EH (cell line): ENCODE measurements at regions not wholly inside any gene's neighbourhood (a gene's known extent, or its start where the extent isn't known, plus 50 kb on each side); places are given as distances from the start of the nearest gene placed in this dataset.
"Not testable (repeated sequence)": the region's sequence is repeated elsewhere in the genome, so short reads cannot be mapped to it uniquely, and the experiment has no call there.

Source experiments
- DNase-seq: peaks from one replicate; pipeline ENCODE4 v3.0.0-alpha.2; 2015; ENCODE audit warnings: low read depth

- peak; percentile 87 for DNase-seq
Observed at GRCh38 chr1:195663549-195664280, 944.5 kb downstream of the KCNT2 start.

GRCh38 chr1:195656780-195657179 is 951.5 kb downstream of the KCNT2 start:
- DNase-seq, result no peak

DNA sequence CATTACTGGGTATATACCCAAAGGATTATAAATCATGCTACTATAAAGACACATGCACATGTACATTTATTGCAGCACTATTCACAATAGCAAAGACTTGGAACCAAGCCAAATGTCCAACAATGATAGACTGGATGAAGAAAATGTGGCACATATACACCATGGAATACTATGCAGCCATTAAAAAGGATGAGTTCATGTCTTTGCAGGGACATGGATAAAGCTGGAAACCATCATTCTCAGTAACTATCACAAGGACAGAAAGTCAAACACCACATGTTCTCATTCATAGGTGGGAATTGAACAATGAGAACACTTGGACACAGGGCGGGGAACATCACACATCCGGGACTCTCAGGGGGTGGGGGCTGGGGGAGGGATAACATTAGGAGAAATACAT is 959.4 kb downstream of the KCNT2 start:
- not testable (repeated sequence) for DNase-seq

GRCh38 chr1:195637539-195637938 is 970.7 kb downstream of the KCNT2 start:
- no peak for DNase-seq

- no peak for DNase-seq
Observed at GRCh38 chr1:195618287-195618686, 990.0 kb downstream of the KCNT2 start.

DNA sequence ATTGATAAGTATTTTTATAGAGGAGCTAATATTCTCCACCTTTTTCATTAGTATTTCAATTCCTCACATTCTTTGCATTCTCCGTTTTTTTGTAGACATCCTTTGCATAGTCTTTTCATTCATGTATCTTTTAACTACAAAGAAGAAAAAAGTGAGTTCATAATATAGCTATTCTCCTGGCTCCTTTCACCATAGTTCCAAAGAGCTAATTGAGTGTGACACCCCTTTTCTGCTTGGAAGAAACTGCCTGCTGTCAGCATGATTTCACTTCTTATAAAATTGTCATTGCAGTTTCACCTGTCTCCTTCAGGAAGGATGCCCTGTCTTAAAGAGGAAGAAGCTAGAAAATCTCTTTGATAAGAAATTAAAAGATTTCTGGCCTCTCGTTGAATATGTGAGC is 991.1 kb downstream of the KCNT2 start:
- no peak for DNase-seq

GRCh38 chr1:195608883-195609282 is 999.4 kb downstream of the KCNT2 start:
- no peak for DNase-seq

DNA sequence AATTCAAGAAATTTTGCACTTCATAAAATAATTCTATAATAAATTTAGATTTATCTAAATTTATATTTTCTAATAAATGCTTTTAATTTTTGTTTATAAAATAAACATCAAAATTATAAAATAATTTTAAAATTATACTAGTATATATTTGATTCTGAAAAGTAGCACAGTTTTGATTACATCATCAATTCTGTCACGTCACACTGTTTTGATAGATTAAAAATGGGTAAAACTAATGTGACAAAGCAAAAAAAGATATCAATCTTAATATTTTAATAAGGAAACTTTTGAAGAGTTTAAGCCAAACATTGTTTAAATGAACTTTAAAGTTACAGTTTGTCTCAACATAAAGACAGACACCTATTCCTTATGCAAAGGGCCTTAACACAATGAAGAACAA is 1001.8 kb downstream of the KCNT2 start:
- no peak for DNase-seq

- DNase-seq, result peak; percentile 88
Observed at GRCh38 chr1:195604287-195604686, 1004.0 kb downstream of the KCNT2 start.

- no peak for DNase-seq
Observed at GRCh38 chr1:195597891-195598290, 1010.3 kb downstream of the KCNT2 start.

- DNase-seq, result no peak
Observed at GRCh38 chr1:195594773-195595172, 1013.5 kb downstream of the KCNT2 start.

GRCh38 chr1:195594322-195594721 is 1013.9 kb downstream of the KCNT2 start:
- no peak for DNase-seq

GRCh38 chr1:195591917-195592672 is 1016.1 kb downstream of the KCNT2 start:
- peak; percentile 95 for DNase-seq

GRCh38 chr1:195590649-195591048 is 1017.6 kb downstream of the KCNT2 start:
- peak; percentile 22 for DNase-seq

- DNase-seq, result peak; percentile 43
Observed at GRCh38 chr1:195584870-195585624, 1023.2 kb downstream of the KCNT2 start.

DNA sequence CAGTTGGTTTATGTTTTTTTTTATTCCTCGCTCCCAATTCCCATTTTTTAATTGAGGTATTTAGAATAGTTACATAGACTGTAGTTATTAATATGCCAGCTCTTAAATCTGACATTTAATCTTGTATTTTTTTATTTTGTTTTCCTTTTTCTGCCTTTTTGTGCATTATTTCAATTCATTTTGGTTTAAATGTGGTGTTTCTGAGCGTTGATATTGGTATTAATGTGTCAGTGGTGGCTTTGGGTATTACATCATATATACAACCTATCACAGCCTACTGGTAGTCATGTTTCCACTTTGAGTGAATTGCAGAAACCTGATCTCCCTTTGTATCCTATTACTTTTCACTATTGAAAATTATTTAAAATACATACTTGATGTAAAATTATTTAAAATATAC is 1027.3 kb downstream of the KCNT2 start:
- DNase-seq, result no peak

DNA sequence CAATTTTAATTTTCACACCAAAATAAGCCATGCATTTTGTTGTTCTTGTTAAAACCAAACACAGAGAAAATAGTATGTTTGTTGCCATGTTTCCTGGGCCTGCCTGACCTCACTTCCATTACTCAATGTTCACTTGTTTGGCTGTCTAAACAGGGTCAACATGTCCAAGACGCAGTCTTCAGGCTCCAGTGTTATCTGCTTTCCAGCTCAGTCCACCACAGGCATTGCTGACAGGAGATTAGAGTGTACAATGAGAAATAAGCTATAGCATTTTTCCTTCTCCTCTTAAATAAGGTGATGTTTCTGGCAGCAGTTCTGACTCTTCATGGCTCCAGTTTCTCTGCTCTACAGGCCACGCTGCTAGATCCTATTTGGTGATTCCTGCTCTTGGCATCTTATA is 1030.5 kb downstream of the KCNT2 start:
- no peak for DNase-seq

- no peak for DNase-seq
Observed at GRCh38 chr1:195576641-195577040, 1031.6 kb downstream of the KCNT2 start.

GRCh38 chr1:195574511-195574910 is 1033.7 kb downstream of the KCNT2 start:
- DNase-seq, result no peak

- peak; percentile 34 for DNase-seq
Observed at GRCh38 chr1:195569934-195570333, 1038.3 kb downstream of the KCNT2 start.

DNA sequence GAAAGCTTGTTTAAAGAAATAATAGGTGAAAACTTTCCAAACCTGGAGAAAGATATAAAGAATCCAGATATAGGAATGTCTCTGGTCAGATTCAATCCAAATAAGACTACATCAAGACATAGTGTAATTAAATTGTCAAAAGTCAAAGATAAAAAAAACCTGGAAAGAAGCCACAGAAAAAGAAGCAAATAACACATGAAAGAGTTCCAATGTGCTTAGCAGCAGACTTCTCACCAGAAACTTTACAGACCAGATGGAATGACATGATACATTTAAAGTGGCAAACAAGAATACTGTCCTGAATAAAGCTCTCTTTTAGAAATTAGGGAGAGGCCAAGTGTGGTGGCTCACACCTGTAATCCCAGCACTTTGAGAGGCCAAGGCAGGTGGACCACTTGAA is 1039.9 kb downstream of the KCNT2 start:
- peak; percentile 59 for DNase-seq

DNA sequence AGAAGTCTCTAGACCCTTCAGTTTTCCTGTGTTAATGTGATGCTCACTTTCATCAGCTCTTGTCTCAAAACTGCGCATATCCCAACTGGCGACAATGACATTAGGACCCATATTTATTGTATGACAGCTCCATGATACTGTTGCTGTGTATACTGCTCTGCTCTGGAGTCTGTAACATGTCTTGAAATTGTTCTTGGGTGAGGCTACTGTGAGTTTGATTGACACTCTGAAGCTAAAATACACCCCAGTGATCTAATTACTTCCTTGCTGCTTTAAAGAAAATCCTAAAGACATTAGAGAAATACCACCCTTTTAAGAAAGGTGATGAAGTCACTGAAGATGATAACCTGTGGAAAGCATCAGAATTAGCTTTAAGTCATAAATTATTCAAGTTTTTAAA is 1046.2 kb downstream of the KCNT2 start:
- DNase-seq, result no peak
